ENCODE measurements at regions not wholly inside any gene's neighbourhood (a gene's known extent, or its start where the extent isn't known, plus 50 kb on each side); places are given as distances from the start of the nearest gene placed in this dataset.

DNA sequence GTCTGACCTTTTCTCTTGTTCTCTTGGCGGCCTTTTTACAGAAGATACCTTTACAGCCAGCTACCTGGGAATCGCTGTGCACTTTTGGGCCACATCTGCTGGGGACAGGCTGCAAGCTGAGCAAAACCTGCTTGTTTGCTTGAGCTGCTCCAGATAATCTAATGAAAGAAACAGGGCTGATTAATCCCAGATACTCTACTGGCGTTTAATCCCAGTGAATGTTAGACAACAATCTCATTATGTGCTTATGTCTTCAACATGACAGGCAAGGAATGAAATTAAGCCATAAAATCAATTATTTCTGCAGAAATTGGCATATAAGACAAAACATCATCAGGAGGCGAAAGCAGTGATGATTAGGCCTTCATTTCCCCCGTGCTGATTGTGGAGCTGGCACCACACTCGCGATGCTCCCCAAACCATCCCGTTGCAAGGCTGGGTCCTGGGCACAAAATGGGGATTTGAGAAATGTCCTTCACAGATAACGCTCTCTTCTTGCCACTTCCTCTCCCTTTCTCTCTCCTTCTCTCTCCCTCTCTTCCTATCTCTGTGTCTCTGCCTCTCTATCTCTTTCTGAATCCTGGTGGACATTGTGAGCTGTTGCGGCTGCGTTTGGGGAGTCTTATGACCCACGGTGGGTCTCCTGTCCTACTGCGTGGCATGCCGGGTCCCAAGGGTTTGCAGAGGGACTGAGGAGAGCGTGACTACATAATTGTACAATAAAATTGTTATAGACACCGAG, 1053.8 kb downstream of the TBC1D22A start:
- H3K4me1 ChIP-seq (ENCODE audit: insufficient read depth, poor library complexity, severe bottlenecking), result no peaks in the 10 kb centered on the region
- H3K4me3 ChIP-seq (ENCODE audit: severe bottlenecking), result no peak overlapping the region
- ATAC-seq (ENCODE audit: low read depth) (no peak), DNase-seq (ENCODE audit: low spot score) (no peak)
- no peaks in the 10 kb centered on the region for H3K9me3 ChIP-seq (ENCODE audit: severe bottlenecking)
- no peaks in the 10 kb centered on the region for H3K27me3 ChIP-seq (ENCODE audit: insufficient read depth, poor library complexity, severe bottlenecking)
- TF ChIP-seq, protein P1, sequence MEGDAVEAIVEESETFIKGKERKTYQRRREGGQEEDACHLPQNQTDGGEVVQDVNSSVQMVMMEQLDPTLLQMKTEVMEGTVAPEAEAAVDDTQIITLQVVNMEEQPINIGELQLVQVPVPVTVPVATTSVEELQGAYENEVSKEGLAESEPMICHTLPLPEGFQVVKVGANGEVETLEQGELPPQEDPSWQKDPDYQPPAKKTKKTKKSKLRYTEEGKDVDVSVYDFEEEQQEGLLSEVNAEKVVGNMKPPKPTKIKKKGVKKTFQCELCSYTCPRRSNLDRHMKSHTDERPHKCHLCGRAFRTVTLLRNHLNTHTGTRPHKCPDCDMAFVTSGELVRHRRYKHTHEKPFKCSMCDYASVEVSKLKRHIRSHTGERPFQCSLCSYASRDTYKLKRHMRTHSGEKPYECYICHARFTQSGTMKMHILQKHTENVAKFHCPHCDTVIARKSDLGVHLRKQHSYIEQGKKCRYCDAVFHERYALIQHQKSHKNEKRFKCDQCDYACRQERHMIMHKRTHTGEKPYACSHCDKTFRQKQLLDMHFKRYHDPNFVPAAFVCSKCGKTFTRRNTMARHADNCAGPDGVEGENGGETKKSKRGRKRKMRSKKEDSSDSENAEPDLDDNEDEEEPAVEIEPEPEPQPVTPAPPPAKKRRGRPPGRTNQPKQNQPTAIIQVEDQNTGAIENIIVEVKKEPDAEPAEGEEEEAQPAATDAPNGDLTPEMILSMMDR (IDR thresholded peaks at IDR 0.05; ENCODE audit: poor library complexity, severe bottlenecking), result no peak
- no peaks in the 10 kb centered on the region for H3K36me3 ChIP-seq (ENCODE audit: low read depth)
- H3K27ac ChIP-seq (ENCODE audit: poor library complexity, severe bottlenecking), result no peak overlapping the region

DNA sequence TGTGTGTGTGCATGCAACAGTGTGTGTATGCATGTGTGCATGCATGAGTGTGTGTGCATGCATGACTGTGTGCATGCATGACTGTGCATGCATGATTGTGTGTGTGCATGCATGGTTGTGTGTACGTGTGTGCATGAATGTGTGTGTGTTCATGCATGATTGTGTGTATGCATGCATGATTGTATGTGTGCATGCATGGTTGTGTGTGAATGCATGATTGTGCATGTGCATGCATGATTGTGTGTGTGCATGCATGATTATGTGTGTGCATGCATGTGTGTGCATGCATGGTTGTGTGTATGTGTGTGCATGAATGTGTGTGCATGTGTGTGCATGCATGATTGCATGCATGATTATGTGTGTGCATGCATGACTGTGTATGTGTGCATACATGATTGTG, 1052.0 kb downstream of the TBC1D22A start:
- Histone ChIP-seq H3K4me3 (ENCODE audit: severe bottlenecking) (no peak overlapping the region), H3K4me1 (ENCODE audit: insufficient read depth, poor library complexity, severe bottlenecking) (no peaks in the 10 kb centered on the region), H3K9me3 (ENCODE audit: severe bottlenecking) (no peaks in the 10 kb centered on the region), H3K27me3 (ENCODE audit: insufficient read depth, poor library complexity, severe bottlenecking) (no peaks in the 10 kb centered on the region), H3K27ac (ENCODE audit: poor library complexity, severe bottlenecking) (no peak overlapping the region), H3K36me3 (ENCODE audit: low read depth) (no peaks in the 10 kb centered on the region)
- TF ChIP-seq, protein P1 (IDR thresholded peaks at IDR 0.05; ENCODE audit: poor library complexity, severe bottlenecking), result no peak
- ATAC-seq (ENCODE audit: low read depth) (no peak), DNase-seq (ENCODE audit: low spot score) (no peak)

DNA sequence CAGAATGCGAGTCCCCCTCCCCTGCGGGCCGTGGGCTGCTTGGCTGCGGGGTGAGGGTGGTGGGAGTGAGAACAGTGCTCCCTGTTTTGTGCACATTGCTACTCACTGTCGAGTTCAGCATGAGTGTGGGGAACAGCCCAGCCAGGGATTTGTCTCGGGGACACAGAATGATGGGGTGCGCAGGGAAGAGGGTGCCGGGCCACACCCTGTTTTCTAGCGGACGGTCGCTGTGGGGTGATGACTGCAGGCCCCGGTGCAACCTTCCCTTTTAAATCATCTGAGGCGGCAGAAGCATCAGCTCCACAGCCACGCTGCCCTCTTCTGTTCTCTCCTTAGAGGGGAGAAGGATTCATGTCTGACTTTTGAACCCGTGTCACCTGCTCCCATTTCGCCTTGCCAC, 1051.2 kb downstream of the TBC1D22A start:
- H3K9me3 ChIP-seq (ENCODE audit: severe bottlenecking), result no peaks in the 10 kb centered on the region
- H3K27ac ChIP-seq (ENCODE audit: poor library complexity, severe bottlenecking), result no peak overlapping the region
- ATAC-seq (ENCODE audit: low read depth) (no peak), DNase-seq (ENCODE audit: low spot score) (no peak)
- TF ChIP-seq, protein P1 (IDR thresholded peaks at IDR 0.05; ENCODE audit: poor library complexity, severe bottlenecking), result no peak
- H3K36me3 ChIP-seq (ENCODE audit: low read depth), result no peaks in the 10 kb centered on the region
- H3K27me3 ChIP-seq (ENCODE audit: insufficient read depth, poor library complexity, severe bottlenecking), result no peaks in the 10 kb centered on the region
- no peak overlapping the region for H3K4me3 ChIP-seq (ENCODE audit: severe bottlenecking)
- H3K4me1 ChIP-seq (ENCODE audit: insufficient read depth, poor library complexity, severe bottlenecking), result no peaks in the 10 kb centered on the region

DNA sequence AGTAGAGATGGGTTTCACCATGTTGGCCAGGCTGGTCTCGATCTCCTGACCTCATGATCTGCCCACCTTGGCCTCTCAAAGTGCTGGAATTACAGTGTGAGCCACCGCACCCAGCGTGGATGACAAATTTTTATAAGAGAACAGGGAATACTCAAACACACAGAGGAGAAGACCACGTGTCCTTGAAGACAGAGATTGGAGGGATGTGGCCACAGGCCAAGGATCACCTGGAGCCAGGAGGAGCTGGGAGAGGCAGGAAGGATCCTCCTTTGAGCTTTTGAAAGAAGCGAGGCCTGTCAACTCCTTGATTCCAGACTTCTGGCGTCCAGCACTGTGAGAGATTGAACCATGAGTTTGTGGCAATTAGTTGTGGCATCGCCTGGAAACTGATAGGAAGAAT, 1049.5 kb downstream of the TBC1D22A start:
- ATAC-seq (ENCODE audit: low read depth) (no peak), DNase-seq (ENCODE audit: low spot score) (no peak)
- no peaks in the 10 kb centered on the region for H3K4me1 ChIP-seq (ENCODE audit: insufficient read depth, poor library complexity, severe bottlenecking)
- no peaks in the 10 kb centered on the region for H3K27me3 ChIP-seq (ENCODE audit: insufficient read depth, poor library complexity, severe bottlenecking)
- TF ChIP-seq, protein P1 (IDR thresholded peaks at IDR 0.05; ENCODE audit: poor library complexity, severe bottlenecking), result no peak
- no peak overlapping the region for H3K27ac ChIP-seq (ENCODE audit: poor library complexity, severe bottlenecking)
- no peaks in the 10 kb centered on the region for H3K9me3 ChIP-seq (ENCODE audit: severe bottlenecking)
- H3K4me3 ChIP-seq (ENCODE audit: severe bottlenecking), result no peak overlapping the region
- no peaks in the 10 kb centered on the region for H3K36me3 ChIP-seq (ENCODE audit: low read depth)
